ENCODE measurements at regions not wholly inside any gene's neighbourhood (a gene's known extent, or its start where the extent isn't known, plus 50 kb on each side); places are given as distances from the start of the nearest gene placed in this dataset.

- TF ChIP-seq, protein P1, sequence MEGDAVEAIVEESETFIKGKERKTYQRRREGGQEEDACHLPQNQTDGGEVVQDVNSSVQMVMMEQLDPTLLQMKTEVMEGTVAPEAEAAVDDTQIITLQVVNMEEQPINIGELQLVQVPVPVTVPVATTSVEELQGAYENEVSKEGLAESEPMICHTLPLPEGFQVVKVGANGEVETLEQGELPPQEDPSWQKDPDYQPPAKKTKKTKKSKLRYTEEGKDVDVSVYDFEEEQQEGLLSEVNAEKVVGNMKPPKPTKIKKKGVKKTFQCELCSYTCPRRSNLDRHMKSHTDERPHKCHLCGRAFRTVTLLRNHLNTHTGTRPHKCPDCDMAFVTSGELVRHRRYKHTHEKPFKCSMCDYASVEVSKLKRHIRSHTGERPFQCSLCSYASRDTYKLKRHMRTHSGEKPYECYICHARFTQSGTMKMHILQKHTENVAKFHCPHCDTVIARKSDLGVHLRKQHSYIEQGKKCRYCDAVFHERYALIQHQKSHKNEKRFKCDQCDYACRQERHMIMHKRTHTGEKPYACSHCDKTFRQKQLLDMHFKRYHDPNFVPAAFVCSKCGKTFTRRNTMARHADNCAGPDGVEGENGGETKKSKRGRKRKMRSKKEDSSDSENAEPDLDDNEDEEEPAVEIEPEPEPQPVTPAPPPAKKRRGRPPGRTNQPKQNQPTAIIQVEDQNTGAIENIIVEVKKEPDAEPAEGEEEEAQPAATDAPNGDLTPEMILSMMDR (IDR thresholded peaks at IDR 0.05; ENCODE audit: insufficient read depth, low read depth, low read length), result no peak
- TF ChIP-seq EZH2 (IDR thresholded peaks at IDR 0.05; ENCODE audit: insufficient read depth, low read length), result no peak
Observed at GRCh38 chr4:28179126-28179525, 1318.5 kb downstream of the STIM2 start.

All from astrocyte (in vitro differentiated cells and primary cell).